ENCODE measurements at regions not wholly inside any gene's neighbourhood (a gene's known extent, or its start where the extent isn't known, plus 50 kb on each side); places are given as distances from the start of the nearest gene placed in this dataset.

- no peak for DNase-seq (ENCODE audit: low spot score)
Observed at GRCh38 chr10:10644676-10645385, 372.8 kb upstream of the CELF2 start.

- no peak for DNase-seq (ENCODE audit: low spot score)
Observed at GRCh38 chr10:10647331-10647730, 370.3 kb upstream of the CELF2 start.

DNA sequence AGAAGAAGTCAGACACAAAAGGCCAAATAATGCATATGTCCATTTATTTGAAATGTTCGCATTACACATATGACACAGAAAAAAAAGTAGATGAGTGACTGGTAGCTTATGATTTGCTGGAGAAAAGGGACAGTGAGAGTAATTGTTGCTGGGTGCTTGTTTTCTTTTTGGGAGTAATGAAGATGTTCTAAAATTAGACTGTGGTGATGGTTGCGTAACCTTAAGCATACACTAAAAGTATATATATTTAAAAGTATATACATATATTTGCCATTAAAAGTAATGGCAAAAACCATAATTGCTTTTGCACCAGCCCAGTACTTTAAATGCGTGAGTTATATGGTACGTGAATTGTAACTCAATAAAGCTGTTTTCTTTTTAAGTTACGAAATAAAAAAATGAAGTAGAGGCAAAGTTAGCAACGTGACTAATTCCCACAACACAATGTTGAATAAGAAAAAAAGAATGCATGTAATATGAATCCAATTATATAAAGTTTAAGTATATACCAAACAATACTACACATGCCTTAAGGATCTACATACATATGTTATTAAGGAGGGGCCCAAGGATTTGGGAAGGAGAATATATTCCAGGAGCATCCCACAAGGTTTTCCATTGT lies 360.4 kb upstream of the CELF2 start:
- no peak for DNase-seq (ENCODE audit: low spot score)

DNA sequence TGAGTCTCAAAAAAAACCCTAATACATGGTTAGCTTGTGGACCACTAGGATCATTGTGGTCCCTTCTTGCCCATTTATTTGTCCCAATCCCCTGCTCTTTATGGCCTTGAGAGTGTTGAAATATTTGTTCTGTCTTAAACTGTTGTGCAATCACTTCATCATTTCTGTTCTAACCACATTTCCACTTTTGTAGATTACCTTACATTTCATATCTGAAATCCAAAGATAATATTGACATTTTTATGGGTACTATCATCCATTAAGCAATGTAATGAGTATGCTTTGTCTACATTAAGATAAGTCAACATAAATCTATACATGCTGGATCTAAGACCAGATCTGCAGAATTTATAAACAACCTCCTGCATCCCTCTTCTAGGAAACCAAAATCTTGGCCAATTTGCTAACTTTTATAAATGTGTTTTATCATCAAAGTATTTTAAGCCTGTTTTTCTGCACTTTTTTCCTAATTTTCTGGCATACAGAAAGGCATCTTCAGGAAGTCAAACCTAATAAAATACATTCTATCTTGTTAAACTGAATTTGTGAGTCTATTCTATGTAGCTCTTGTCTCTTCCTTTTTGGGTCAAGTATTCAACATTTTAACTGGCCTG lies 359.4 kb upstream of the CELF2 start:
- no peak for DNase-seq (ENCODE audit: low spot score)

DNA sequence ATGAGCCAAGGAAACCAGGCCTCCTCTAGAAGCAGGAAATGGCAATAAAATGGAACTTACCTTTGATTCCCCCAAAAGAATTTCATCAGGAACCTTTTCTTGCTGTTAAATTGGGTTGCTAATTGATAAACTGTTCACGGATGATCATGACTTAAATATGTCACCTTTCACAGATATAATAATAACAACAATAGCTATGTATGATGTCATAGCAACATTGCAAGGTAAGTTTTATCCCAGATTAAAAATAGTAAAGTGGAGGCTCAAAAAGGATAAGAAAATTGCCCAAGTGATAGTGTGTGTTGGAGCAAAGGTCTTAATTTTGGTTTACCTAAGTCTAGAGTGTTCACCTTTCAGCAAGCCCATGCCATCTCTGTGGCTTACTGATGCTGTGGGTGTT lies 357.6 kb upstream of the CELF2 start:
- DNase-seq (ENCODE audit: low spot score): no peak

DNA sequence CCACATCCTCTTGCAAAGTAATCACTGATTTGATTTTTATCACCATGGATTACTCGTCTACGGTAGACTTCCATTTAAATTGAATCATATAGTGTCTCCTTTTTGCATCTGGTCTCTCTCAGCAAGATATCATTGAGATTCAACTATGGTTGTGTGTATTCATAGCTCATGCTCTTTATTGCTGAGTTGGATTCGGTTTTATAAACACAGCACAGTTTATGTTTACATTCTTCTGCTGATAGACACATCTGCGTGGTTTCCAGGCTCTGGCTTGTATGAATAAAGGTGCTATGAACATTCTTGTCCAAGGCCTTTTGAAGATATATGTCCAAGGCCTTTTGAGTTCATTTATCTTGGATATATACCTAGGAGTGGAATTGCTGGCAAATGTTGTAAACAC lies 356.5 kb upstream of the CELF2 start:
- no peak for DNase-seq (ENCODE audit: low spot score)

DNA sequence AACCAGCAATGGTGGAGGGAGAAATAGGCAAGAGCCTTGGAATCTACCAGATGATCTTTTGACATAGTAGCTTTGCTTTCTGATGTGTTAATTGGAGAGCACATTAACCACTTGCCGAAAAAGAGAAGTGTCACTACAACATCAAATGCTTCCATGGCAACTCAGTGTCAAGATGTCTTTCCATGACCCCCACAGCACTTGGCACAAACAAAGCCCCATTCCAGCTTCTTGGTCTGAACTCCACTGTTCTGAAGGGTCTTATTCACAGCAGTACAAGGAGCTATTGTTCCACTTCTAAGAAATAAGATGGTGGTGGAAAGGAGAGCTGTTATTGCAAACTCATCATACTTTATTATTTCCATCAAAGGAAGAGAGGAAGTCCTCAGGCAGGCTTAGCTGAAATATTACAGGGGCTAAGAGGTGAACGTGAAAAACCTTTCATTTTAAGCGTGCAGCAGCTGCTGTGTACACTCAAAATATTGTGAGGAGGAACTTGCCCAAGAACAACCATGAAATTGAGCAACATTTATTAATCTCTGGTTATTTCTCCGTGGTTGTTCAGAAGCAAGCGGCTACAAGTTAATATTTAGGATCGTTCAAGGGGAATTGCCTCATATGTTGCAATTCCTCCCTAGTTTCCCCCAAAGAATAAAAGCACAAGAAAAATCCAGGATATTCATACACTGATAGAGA lies 354.8 kb upstream of the CELF2 start:
- no peak for DNase-seq (ENCODE audit: low spot score)

GRCh38 chr10:10663622-10664021 lies 354.1 kb upstream of the CELF2 start:
- no peak for DNase-seq (ENCODE audit: low spot score)

DNA sequence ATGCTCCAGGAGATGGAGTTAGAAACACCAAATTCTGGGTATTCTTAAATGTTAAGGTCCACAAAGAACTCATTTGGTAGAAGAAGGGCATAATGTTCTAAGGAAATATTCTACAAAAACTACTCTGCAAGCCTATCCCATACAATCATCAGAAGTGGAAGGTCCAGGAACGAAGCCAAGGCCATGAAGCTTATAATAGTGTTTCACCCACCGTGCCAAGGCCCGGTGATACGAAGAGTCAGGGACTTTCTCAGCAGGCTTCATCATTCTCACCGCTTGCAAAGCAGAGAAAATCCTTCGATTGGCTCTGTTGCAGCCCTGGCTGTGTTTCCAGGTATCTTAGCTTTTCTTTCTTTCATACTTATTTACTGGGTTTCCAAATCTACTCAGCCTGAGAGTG lies 351.9 kb upstream of the CELF2 start:
- DNase-seq (ENCODE audit: low spot score): no peak

- DNase-seq (ENCODE audit: low spot score): no peak
Observed at GRCh38 chr10:10667466-10667865, 350.2 kb upstream of the CELF2 start.

- no peak for DNase-seq (ENCODE audit: low spot score)
Observed at GRCh38 chr10:10676972-10677371, 340.7 kb upstream of the CELF2 start.

DNA sequence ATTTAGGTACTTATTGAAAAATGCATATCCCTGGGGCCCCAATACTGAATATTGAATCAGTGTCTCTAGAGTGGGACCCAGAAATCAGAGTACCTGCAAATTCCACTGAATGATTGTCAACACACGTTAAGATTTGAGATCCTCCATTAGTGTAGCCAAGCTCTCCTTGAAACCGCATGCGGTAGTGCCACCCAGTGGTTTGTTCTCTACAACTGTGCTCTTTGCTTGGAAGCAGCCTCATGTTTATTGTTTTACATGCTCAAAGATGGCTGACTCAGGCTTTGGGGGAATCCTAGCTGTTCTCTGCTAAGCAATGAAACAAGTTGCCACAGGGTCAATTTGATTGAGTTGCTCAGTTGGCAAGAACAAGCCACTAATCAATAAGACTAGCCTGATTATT lies 340.2 kb upstream of the CELF2 start:
- DNase-seq (ENCODE audit: low spot score): peak; percentile 15

DNA sequence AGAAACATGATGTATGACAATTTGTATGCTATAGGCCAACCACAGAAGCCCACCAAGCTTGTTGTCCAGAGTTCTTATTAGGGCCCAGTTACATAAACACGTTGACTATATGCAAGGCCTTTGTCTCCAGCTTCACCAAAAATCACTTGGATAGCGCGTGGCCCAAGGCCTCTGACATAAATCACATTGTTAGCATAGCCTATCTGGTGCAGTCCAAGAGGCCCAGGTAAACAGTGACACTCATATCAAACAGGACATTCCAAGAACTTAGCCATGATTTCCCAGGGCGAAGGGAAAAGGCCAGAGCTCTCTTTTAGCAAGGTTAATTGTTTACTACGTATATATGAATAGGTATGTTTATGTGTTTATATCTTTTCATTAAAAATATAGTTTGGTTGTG lies 337.2 kb upstream of the CELF2 start:
- DNase-seq (ENCODE audit: low spot score): no peak

DNA sequence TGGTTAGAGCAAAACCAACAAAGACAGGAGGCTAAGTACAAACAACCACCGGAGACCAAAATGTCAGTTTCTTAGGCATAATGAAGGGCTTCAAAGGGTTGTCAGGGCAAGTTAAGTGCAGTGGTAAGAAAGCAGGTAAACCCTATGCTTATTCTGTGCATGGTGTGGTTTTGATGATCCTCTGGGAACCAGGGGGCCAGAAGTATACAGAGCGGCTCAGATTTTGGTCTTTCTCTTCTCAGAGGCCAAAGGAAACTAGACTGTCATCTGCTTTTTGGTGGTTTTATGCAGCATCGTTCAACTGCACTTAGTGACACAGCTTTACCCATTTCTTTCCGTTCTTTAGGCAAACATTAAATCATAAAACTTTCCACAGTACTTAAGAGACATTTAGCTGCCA lies 332.7 kb upstream of the CELF2 start:
- no peak for DNase-seq (ENCODE audit: low spot score)

DNA sequence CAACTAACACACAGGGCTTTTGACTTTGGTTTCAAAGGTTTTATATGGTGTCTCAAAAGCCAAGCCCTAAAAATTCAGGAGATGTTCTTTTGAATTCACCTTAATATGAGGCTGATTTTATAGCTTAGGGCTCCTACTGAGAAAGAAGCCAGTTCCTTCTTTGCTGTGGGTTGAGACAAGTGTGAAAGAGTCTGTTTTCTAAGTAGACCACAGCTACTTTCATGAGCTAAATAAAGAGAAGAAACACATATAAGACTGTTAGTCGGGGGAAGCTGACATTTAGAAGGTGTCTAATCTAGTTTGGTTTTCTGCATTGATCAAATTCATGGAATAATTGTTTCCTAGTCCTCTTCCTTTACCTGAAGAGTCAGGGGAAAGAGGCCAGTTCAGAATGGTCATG lies 332.1 kb upstream of the CELF2 start:
- no peak for DNase-seq (ENCODE audit: low spot score)

- DNase-seq (ENCODE audit: low spot score): no peak
Observed at GRCh38 chr10:10687751-10688150, 329.9 kb upstream of the CELF2 start.

DNA sequence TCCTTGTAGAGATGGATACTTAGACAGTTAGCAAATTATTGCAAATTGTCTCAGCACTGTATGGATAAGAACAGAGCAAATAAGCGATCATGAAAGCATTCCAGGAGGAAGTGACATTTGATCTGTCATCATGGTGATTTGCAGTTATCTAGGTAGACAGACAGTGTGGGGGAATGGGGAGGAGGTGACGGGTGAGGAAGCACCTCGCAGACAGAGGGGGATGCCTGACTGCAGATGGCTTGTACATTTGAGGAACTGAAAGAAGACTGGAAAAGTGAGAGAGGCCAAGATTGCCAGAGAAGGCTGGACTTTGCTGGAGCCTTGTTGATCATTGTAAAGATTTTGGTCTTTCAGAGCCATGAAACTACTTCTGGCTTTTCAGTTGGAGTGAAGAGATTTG lies 318.2 kb upstream of the CELF2 start:
- no peak for DNase-seq (ENCODE audit: low spot score)

GRCh38 chr10:10701084-10701611 lies 316.5 kb upstream of the CELF2 start:
- DNase-seq (ENCODE audit: low spot score): no peak

DNA sequence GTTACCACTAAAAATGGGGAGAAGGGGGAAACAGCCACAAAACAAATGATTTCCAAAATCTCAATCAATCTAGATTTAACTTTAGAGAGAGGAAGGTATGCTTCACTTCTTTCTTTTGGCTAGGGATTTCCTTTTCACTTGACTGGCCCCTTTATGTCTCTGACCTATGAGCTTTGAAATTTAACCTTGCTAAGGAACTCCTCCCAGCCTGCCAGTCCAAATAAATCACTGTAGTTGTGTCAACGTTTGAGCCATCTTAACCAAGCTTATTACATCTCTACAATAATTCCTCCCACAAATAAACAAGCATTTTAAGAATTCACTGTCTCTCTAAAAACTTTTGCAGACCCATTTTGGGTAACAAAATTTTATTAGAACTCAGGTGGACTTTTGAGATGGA lies 315.5 kb upstream of the CELF2 start:
- no peak for DNase-seq (ENCODE audit: low spot score)

GRCh38 chr10:10703382-10703781 lies 314.3 kb upstream of the CELF2 start:
- no peak for DNase-seq (ENCODE audit: low spot score)

GRCh38 chr10:10712155-10712704 lies 305.4 kb upstream of the CELF2 start:
- no peak for DNase-seq (ENCODE audit: low spot score)

DNA sequence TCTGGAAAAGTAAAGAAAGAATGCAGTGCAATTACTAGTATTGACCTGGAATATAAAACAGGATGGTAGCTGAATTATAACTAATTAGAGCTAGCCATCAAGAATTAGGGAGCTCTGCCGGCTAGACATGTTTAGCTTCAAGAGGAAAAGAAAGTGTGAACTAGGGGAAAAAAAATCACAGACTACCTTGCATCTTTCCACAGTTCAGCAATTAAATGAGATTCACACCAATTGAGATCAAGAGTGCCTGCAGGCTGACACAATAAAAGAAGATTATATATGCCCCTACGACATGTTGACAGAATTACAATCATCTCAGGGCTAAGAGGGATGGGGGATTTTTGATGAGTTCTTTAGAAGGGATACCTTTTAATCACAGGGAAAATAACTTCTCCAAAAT lies 303.3 kb upstream of the CELF2 start:
- no peak for DNase-seq (ENCODE audit: low spot score)

GRCh38 chr10:10716972-10717371 lies 300.7 kb upstream of the CELF2 start:
- no peak for DNase-seq (ENCODE audit: low spot score)

All from HuH-7 (cell line).